A549 (cell line): ENCODE measurements at regions not wholly inside any gene's neighbourhood (a gene's known extent, or its start where the extent isn't known, plus 50 kb on each side); places are given as distances from the start of the nearest gene placed in this dataset.

Experiments used
- ATAC-seq, 2 experiments: fragments of 200-7000 bp in 1 of 2; fragments of >200 bp in 1 of 2; cut with Nextera tagmentation in 1 of 2; cut with Tn5 transposase in 1 of 2; 3 replicates each; pipeline versions ENCODE4 v1.8.0 to v1.9.1; 2018 to 2020; ENCODE audit warnings: mild to moderate bottlenecking in 1 of 2, moderate library complexity in 1 of 2
- CTCF ChIA-PET: fragments of 300-600 bp; sonication (Branson Sonifier 250); formaldehyde crosslinking; extraction: SDS; loops from one replicate; lab custom pipeline; 2021; ENCODE audit warnings: antibody characterized with exemption, inconsistent platforms; lab: Yijun Ruan, JAX
- POLR2A ChIA-PET: fragments of 350-600 bp; formaldehyde crosslinking; extraction: SDS; loops from one replicate; lab custom pipeline; 2021; ENCODE audit warnings: antibody characterized with exemption, inconsistent platforms; lab: Yijun Ruan, JAX
- DNase-seq, 2 experiments: peaks; one replicate each; pipeline versions ENCODE4 v3.0.0 to v3.0.0-alpha.2; 2011 to 2016; ENCODE audit warnings: low read depth in 1 of 2, low spot score in 1 of 2
- FAIRE-seq: peaks from 2 replicates; lab custom pipeline; 2011; peaks lifted over from hg19 to GRCh38; lab: Jason Lieb, UNC
- H3K27ac ChIP-seq, 2 experiments: fragments of >200 bp; sonication (Bioruptor Twin); formaldehyde crosslinking; 3 replicates each; pipeline ENCODE4 v1.5.1; 2016 to 2017
- H3K4me1 ChIP-seq: fragments of >200 bp; sonication (Bioruptor Twin); formaldehyde crosslinking; 3 replicates; pipeline ENCODE4 v1.6.1; 2016
- H3K4me2 ChIP-seq: fragments of >200 bp; sonication (Bioruptor Twin); formaldehyde crosslinking; 3 replicates; pipeline ENCODE4 v1.6.1; 2016
- H3K4me3 ChIP-seq: fragments of >200 bp; sonication (Bioruptor Twin); formaldehyde crosslinking; 3 replicates; pipeline ENCODE4 v1.5.1; 2016
- H3K9me3 ChIP-seq: fragments of >200 bp; sonication (Bioruptor Twin); formaldehyde crosslinking; 3 replicates; pipeline ENCODE4 v1.6.1; 2016
- CBX2 ChIP-seq: fragments of 200-600 bp; sonication (generic); IDR thresholded peaks from 2 replicates; pipeline ENCODE4 v1.6.1; 2016; ENCODE audit warnings: low read depth, mild to moderate bottlenecking, borderline replicate concordance
- CBX8 ChIP-seq: fragments of 200-600 bp; sonication (generic); IDR thresholded peaks from 2 replicates; pipeline ENCODE4 v1.6.1; 2016
- CEBPB ChIP-seq, 2 experiments: fragments of >200 bp in 1 of 2; sonication (Bioruptor Twin) in 1 of 2; formaldehyde crosslinking in 1 of 2; IDR thresholded peaks; 2 replicates each; pipeline ENCODE4 v1.6.1; 2012 to 2016
- CHD2 ChIP-seq: fragments of 150-350 bp; IDR thresholded peaks from 2 replicates; pipeline ENCODE4 v1.6.1; 2014; ENCODE audit warnings: low read length; ENCODE audit not compliant: partially characterized antibody
- EP300 ChIP-seq, 2 experiments: fragments of >200 bp; sonication (Bioruptor Twin); formaldehyde crosslinking; IDR thresholded peaks; 2 replicates in 1 of 2; 3 replicates in 1 of 2; pipeline ENCODE4 v1.6.1; 2016 to 2017
- FOSL2 ChIP-seq, 2 experiments: fragments of 450-650 bp in 1 of 2; fragments of >200 bp in 1 of 2; sonication (Bioruptor Twin) in 1 of 2; formaldehyde crosslinking; IDR thresholded peaks; 2 replicates each; pipeline versions ENCODE4 v1.5.0 to v1.6.1; 2016 to 2020; ENCODE audit warnings: mild to moderate bottlenecking in 1 of 2, moderate library complexity in 1 of 2
- GATA3 ChIP-seq: IDR thresholded peaks from 2 replicates; pipeline ENCODE4 v1.6.1; 2012; ENCODE audit warnings: borderline replicate concordance
- HOXA7 ChIP-seq: fragments of 250-450 bp; sonication (Bioruptor Pico); IDR thresholded peaks from 2 replicates; pipeline ENCODE4 v1.5.0; 2020; ENCODE audit warnings: mild to moderate bottlenecking, moderate library complexity
- HOXB13 ChIP-seq: fragments of 250-450 bp; sonication (Bioruptor Pico); IDR thresholded peaks from 2 replicates; pipeline ENCODE4 v1.5.0; 2020; ENCODE audit warnings: low read depth, mild to moderate bottlenecking, moderate library complexity
- JUN ChIP-seq, 2 experiments: fragments of >200 bp; sonication (Bioruptor Twin); formaldehyde crosslinking; IDR thresholded peaks; 2 replicates in 1 of 2; 3 replicates in 1 of 2; pipeline ENCODE4 v1.6.1; 2016 to 2017
- JUNB ChIP-seq: fragments of >200 bp; sonication (Bioruptor Twin); formaldehyde crosslinking; IDR thresholded peaks from 2 replicates; pipeline ENCODE4 v1.6.1; 2016
- KDM1A ChIP-seq: fragments of 200-600 bp; sonication (generic); IDR thresholded peaks from 2 replicates; pipeline ENCODE4 v1.6.1; 2016; ENCODE audit warnings: low read depth, mild to moderate bottlenecking
- KDM5A ChIP-seq: fragments of 200-600 bp; sonication (generic); IDR thresholded peaks from 2 replicates; pipeline ENCODE4 v1.6.1; 2016; ENCODE audit warnings: antibody characterized with exemption, mild to moderate bottlenecking
- POLR2A ChIP-seq: IDR thresholded peaks from 2 replicates; pipeline ENCODE4 v1.6.1; 2012; ENCODE audit warnings: mild to moderate bottlenecking, low read length
- RAD21 ChIP-seq, 2 experiments: fragments of >200 bp in 1 of 2; sonication (Bioruptor Twin) in 1 of 2; formaldehyde crosslinking in 1 of 2; IDR thresholded peaks in 1 of 2; conservative IDR thresholded peaks in 1 of 2; 2 replicates in 1 of 2; 3 replicates in 1 of 2; pipeline ENCODE4 v1.6.1; 2012 to 2018; ENCODE audit warnings: inconsistent platforms in 1 of 2
- RARB ChIP-seq: fragments of 250-450 bp; sonication (Bioruptor Pico); IDR thresholded peaks from 2 replicates; pipeline ENCODE4 v1.8.0; 2021; ENCODE audit warnings: mild to moderate bottlenecking, moderate library complexity
- RCOR1 ChIP-seq: fragments of 150-350 bp; IDR thresholded peaks from 2 replicates; pipeline ENCODE4 v1.6.1; 2014; ENCODE audit warnings: antibody characterized with exemption, low read length, low read depth
- RFX5 ChIP-seq: fragments of 450-650 bp; IDR thresholded peaks from 2 replicates; pipeline ENCODE4 v1.7.1; 2014; ENCODE audit warnings: antibody characterized with exemption, mild to moderate bottlenecking, moderate library complexity
- RNF2 ChIP-seq: fragments of 200-600 bp; sonication (generic); IDR thresholded peaks from 2 replicates; pipeline ENCODE4 v1.6.1; 2016; ENCODE audit warnings: low read depth, mild to moderate bottlenecking, antibody characterized with exemption, moderate library complexity, borderline replicate concordance
- SMC3 ChIP-seq: fragments of >200 bp; sonication (Bioruptor Twin); formaldehyde crosslinking; IDR thresholded peaks from 3 replicates; pipeline ENCODE4 v1.6.1; 2018; ENCODE audit warnings: inconsistent platforms
- SREBF2 ChIP-seq: fragments of 450-650 bp; IDR thresholded peaks from 2 replicates; pipeline ENCODE4 v1.6.1; 2014; ENCODE audit warnings: mild to moderate bottlenecking, moderate library complexity
- TFCP2L1 ChIP-seq: fragments of 250-450 bp; sonication (Bioruptor Pico); IDR thresholded peaks from 2 replicates; pipeline ENCODE4 v1.5.0; 2021; ENCODE audit warnings: mild to moderate bottlenecking
- TP53 ChIP-seq: fragments of 250-450 bp; sonication (Bioruptor Pico); IDR thresholded peaks from 2 replicates; pipeline ENCODE4 v1.5.0; 2021; ENCODE audit warnings: mild to moderate bottlenecking, moderate library complexity
- ZNF302 ChIP-seq: fragments of 250-450 bp; sonication (Bioruptor Pico); IDR thresholded peaks from 2 replicates; pipeline ENCODE4 v1.9.0; 2021; ENCODE audit warnings: inconsistent platforms, mild to moderate bottlenecking, moderate library complexity
- ZSCAN20 ChIP-seq: fragments of 250-450 bp; sonication (Bioruptor Pico); IDR thresholded peaks from 2 replicates; pipeline ENCODE4 v1.8.0; 2022; ENCODE audit warnings: mild to moderate bottlenecking, moderate library complexity
- WGBS: methylation state at CpG from one replicate; pipeline ENCODE4 v1.1.6; 2017; ENCODE audit errors: missing lambda C conversion rate; 5-methylcytosine and 5-hydroxymethylcytosine counted together
- TF ChIP-seq, protein P1 (sequence below): fragments of 150-350 bp; IDR thresholded peaks from 2 replicates; pipeline ENCODE4 v1.6.1; 2014; ENCODE audit warnings: low read depth, mild to moderate bottlenecking, low read length
- TF ChIP-seq, protein P2 (sequence below): IDR thresholded peaks from 2 replicates; pipeline ENCODE4 v1.6.1; 2012
- TF ChIP-seq, protein P3 (sequence below): fragments of 250-450 bp; sonication (Bioruptor Pico); IDR thresholded peaks from 2 replicates; pipeline ENCODE4 v1.5.0; 2020; ENCODE audit warnings: low read depth, mild to moderate bottlenecking, moderate library complexity
- TF ChIP-seq, protein P4 (sequence below): fragments of >200 bp; sonication (Bioruptor Twin); formaldehyde crosslinking; IDR thresholded peaks from 3 replicates; pipeline ENCODE4 v1.6.1; 2016
- TF ChIP-seq, protein P5 (sequence below): IDR thresholded peaks from 2 replicates; pipeline ENCODE4 v1.6.1; 2012

DNA sequence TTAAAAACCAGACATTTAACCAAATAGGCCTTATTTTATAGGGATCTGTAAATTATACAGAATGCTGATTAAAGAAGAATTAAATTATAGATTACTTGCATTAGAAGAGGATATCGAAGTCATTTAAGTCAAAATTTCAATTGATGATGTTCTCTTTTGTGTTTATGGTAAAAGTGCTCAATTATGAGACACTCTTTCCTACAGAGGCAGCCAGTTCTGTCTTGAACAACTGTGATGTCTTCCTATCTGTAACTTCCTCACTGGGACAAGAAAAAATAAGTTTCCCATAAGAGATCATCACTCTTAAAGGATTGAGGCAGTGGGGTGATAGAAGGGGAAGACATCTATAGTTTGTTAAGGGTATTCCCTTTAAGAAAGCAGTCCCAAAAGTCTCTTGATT lies 613.5 kb downstream of the INSC start (continued):
- TF ChIP-seq, protein P1, sequence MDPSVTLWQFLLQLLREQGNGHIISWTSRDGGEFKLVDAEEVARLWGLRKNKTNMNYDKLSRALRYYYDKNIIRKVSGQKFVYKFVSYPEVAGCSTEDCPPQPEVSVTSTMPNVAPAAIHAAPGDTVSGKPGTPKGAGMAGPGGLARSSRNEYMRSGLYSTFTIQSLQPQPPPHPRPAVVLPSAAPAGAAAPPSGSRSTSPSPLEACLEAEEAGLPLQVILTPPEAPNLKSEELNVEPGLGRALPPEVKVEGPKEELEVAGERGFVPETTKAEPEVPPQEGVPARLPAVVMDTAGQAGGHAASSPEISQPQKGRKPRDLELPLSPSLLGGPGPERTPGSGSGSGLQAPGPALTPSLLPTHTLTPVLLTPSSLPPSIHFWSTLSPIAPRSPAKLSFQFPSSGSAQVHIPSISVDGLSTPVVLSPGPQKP, result no peak
- TF ChIP-seq RARB (CRISPR knock-in tag), result no peak
- TF ChIP-seq RNF2, result no peak
- TF ChIP-seq, protein P2, sequence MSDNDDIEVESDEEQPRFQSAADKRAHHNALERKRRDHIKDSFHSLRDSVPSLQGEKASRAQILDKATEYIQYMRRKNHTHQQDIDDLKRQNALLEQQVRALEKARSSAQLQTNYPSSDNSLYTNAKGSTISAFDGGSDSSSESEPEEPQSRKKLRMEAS, result no peak
- no peak for TF ChIP-seq GATA3
- TF ChIP-seq HOXB13, result no peak
- TF ChIP-seq ZNF302 (CRISPR knock-in tag), result no peak
- TF ChIP-seq KDM1A, result no peak
- TF ChIP-seq, all 56 proteins: peak for 0

DNA sequence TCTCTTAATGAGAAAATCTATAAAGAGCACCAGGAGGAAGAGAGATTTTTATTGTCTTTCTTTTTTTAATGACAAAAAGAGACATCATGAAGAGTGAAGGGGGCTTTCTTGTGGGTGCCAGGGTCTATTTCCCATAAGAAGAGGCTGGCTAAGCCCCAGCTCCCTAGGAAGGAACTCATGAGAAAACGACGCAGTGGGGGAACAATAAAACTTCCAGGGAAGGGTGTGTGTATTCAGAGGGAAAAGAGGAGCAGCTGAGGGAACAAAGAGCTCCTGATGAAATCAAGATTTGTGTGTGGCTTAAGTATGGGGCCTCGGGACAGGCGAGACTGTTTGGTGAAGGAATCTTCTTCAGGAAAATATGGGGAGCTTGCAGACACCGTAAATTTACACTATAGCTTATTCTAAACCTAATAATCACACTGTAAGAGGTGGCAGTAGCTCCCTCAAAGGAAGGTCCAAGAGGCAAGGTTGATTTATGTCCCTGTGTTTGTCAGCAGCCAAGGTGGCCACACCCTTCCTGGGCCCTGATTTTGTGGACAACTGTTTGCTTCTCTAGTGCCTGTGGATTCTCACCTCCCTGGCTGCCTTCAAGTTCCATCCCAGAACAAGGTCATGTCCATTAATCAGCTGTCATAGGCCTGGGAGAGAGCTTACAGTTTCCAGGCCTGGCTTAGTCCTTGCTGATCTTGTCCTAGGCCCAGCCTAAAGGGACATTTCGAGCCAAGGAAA lies 615.7 kb downstream of the INSC start:
- H3K27ac ChIP-seq, result no peak overlapping the region
- POLR2A ChIA-PET, result no interaction called here
- no peak for TF ChIP-seq TP53
- TF ChIP-seq, protein P3, sequence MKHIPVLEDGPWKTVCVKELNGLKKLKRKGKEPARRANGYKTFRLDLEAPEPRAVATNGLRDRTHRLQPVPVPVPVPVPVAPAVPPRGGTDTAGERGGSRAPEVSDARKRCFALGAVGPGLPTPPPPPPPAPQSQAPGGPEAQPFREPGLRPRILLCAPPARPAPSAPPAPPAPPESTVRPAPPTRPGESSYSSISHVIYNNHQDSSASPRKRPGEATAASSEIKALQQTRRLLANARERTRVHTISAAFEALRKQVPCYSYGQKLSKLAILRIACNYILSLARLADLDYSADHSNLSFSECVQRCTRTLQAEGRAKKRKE (CRISPR knock-in tag), result no peak
- TF ChIP-seq CBX2, result no peak
- TF ChIP-seq JUNB, result no peak
- TF ChIP-seq, protein P2, result no peak
- no peak for TF ChIP-seq SMC3
- TF ChIP-seq, protein P4, sequence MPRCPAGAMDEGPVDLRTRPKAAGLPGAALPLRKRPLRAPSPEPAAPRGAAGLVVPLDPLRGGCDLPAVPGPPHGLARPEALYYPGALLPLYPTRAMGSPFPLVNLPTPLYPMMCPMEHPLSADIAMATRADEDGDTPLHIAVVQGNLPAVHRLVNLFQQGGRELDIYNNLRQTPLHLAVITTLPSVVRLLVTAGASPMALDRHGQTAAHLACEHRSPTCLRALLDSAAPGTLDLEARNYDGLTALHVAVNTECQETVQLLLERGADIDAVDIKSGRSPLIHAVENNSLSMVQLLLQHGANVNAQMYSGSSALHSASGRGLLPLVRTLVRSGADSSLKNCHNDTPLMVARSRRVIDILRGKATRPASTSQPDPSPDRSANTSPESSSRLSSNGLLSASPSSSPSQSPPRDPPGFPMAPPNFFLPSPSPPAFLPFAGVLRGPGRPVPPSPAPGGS, result no peak
- no peak for TF ChIP-seq POLR2A
- TF ChIP-seq JUN (IDR thresholded peaks at IDR 0.05), result no peak
- no peak for TF ChIP-seq ZSCAN20 (CRISPR knock-in tag)
- TF ChIP-seq CBX8, result no peak
- no peak for TF ChIP-seq RAD21 (conservative IDR thresholded peaks at IDR 0.05 in 1 of 2, IDR thresholded peaks at IDR 0.05 in 1 of 2)
- no peak for TF ChIP-seq KDM5A
- no peak for TF ChIP-seq SREBF2
- no peak for TF ChIP-seq RNF2
- DNase-seq (no peak), ATAC-seq (no peak), FAIRE-seq (no peak)
- no peaks in the 10 kb centered on the region for H3K9me3 ChIP-seq
- no peaks in the 10 kb centered on the region for H3K4me1 ChIP-seq
- H3K4me2 ChIP-seq, result no peak overlapping the region
- WGBS, result 9% methylated on average over 6 of the region's 6 CpGs
- CTCF ChIA-PET, result no interaction called here
- H3K4me3 ChIP-seq, result no peak overlapping the region

DNA sequence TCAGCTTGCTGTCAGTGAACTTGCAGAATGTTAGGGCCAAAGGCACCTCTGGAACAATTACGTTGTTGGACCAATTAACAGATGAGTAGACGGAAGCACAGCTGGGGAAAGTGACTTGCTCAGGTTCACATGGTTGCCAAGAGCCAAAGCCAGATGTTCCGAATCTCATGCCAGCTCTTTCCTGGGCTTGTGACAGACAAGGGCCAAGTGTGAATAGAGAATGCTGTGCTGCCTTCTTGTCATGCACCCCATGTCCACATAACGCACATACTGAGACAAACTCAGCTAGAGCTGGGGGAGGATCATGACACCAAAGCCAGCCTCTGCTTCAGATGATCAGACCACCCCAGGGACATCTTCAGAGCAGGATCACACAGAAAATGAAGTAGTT lies 616.3 kb downstream of the INSC start:
- 24% methylated on average over 4 of the region's 4 CpGs for WGBS
- Histone ChIP-seq H3K4me1 (no peaks in the 10 kb centered on the region), H3K4me3 (no peak overlapping the region), H3K27ac (no peak overlapping the region)
- FAIRE-seq (no peak), ATAC-seq (no peak), DNase-seq (no peak)
- POLR2A ChIA-PET, result no interaction called here
- TF ChIP-seq FOSL2 (IDR thresholded peaks at IDR 0.05) (no peak), FOSL2 (CRISPR knock-in tag; IDR thresholded peaks at IDR 0.05) (no peak), RFX5 (no peak), GATA3 (no peak), EP300 (IDR thresholded peaks at IDR 0.05) (no peak), CHD2 (no peak), CEBPB (IDR thresholded peaks at IDR 0.05) (no peak), RCOR1 (no peak), HOXA7 (CRISPR knock-in tag) (no peak), ZSCAN20 (CRISPR knock-in tag) (no peak), TFCP2L1 (no peak), SMC3 (no peak), JUNB (no peak), RNF2 (no peak), CBX8 (no peak)
- TF ChIP-seq, protein P5, sequence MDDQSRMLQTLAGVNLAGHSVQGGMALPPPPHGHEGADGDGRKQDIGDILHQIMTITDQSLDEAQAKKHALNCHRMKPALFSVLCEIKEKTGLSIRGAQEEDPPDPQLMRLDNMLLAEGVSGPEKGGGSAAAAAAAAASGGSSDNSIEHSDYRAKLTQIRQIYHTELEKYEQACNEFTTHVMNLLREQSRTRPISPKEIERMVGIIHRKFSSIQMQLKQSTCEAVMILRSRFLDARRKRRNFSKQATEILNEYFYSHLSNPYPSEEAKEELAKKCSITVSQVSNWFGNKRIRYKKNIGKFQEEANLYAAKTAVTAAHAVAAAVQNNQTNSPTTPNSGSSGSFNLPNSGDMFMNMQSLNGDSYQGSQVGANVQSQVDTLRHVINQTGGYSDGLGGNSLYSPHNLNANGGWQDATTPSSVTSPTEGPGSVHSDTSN, result no peak
- TF ChIP-seq, all 56 proteins: peak for 0
- no peak overlapping the region for H3K4me2 ChIP-seq
- CTCF ChIA-PET, result no interaction called here
- H3K9me3 ChIP-seq, result no peaks in the 10 kb centered on the region
